B cell (primary cell): ENCODE measurements at regions not wholly inside any gene's neighbourhood (a gene's known extent, or its start where the extent isn't known, plus 50 kb on each side); places are given as distances from the start of the nearest gene placed in this dataset.

ENCODE experiments used
- ATAC-seq: fragments of 200-7000 bp; cut with Tn5 transposase; one replicate; pipeline ENCODE4 v1.10.0; 2021; ENCODE audit warnings: low read depth, mild to moderate bottlenecking, moderate number of reproducible peaks, moderate library complexity
- CTCF ChIA-PET: fragments of 350-600 bp; sonication (Branson Sonifier 250); formaldehyde crosslinking; loops from one replicate; lab custom pipeline; 2021; ENCODE audit warnings: antibody characterized with exemption, inconsistent platforms; lab: Charles Lee
- POLR2A ChIA-PET: fragments of 350-600 bp; sonication (Branson Sonifier 250); formaldehyde crosslinking; loops from one replicate; lab custom pipeline; 2021; ENCODE audit warnings: antibody characterized with exemption; lab: Charles Lee
- DNase-seq: peaks from one replicate; pipeline ENCODE4 v3.0.0; 2013
- H2AFZ ChIP-seq: 2 replicates; pipeline ENCODE4 v1.6.1; 2012; ENCODE audit warnings: mild to moderate bottlenecking, low read depth, low read length; ENCODE audit not compliant: insufficient read depth, poor library complexity, severe bottlenecking
- H3K27ac ChIP-seq, 2 donors: 1 replicate in 1 of 2; 2 replicates in 1 of 2; pipeline ENCODE4 v1.5.1; 2012 to 2013; ENCODE audit warnings: low read length in 2 of 2, mild to moderate bottlenecking in 2 of 2, moderate library complexity in 1 of 2
- H3K27me3 ChIP-seq, 4 experiments: fragments of 200-600 bp in 1 of 4; sonication (generic) in 1 of 4; replicated peaks in 1 of 4; 1 replicate in 2 of 4; 2 replicates in 2 of 4; pipeline versions ENCODE4 v1.6.1 to v1.7.0; 2013 to 2016; ENCODE audit warnings: low read length in 3 of 4, mild to moderate bottlenecking in 2 of 4, mixed read lengths in 1 of 4, moderate library complexity in 1 of 4; ENCODE audit not compliant: insufficient read depth in 4 of 4, control insufficient read depth in 3 of 4; ENCODE audit errors: control extremely low read depth in 1 of 4
- H3K36me3 ChIP-seq, 2 experiments: replicated peaks in 1 of 2; 1 replicate in 1 of 2; 2 replicates in 1 of 2; pipeline versions ENCODE4 v1.6.1 to v1.7.1; 2013; ENCODE audit warnings: low read length in 1 of 2; ENCODE audit not compliant: insufficient read depth in 2 of 2, control insufficient read depth in 1 of 2; ENCODE audit errors: control extremely low read depth in 1 of 2, extremely low read depth in 1 of 2
- H3K4me1 ChIP-seq, 2 donors: fragments of 200-600 bp in 1 of 2; sonication (generic) in 1 of 2; 1 replicate in 1 of 2; 2 replicates in 1 of 2; pipeline versions ENCODE4 v1.5.1 to v1.6.1; 2013 to 2017; ENCODE audit warnings: low read length in 2 of 2; ENCODE audit not compliant: control insufficient read depth in 2 of 2, insufficient read depth in 2 of 2
- H3K4me2 ChIP-seq: replicated peaks from 2 replicates; pipeline ENCODE3; 2012; ENCODE audit warnings: mild to moderate bottlenecking, low read depth, low read length; ENCODE audit not compliant: poor library complexity, severe bottlenecking
- H3K4me3 ChIP-seq, 5 experiments: fragments of 200-600 bp in 1 of 5; sonication (generic) in 1 of 5; 1 replicate in 3 of 5; 2 replicates in 2 of 5; pipeline versions ENCODE4 v1.5.1 to v1.7.0; 2011 to 2016; ENCODE audit warnings: low read length in 4 of 5, mild to moderate bottlenecking in 4 of 5, low read depth in 2 of 5, control low read depth in 1 of 5, moderate library complexity in 1 of 5; ENCODE audit not compliant: insufficient read depth in 1 of 5; ENCODE audit errors: control extremely low read depth in 1 of 5, extremely low read depth in 1 of 5
- H3K79me2 ChIP-seq: fragments of 200-600 bp; sonication (generic); one replicate; pipeline ENCODE4 v1.6.0; 2016; ENCODE audit warnings: low read length; ENCODE audit not compliant: control insufficient read depth, insufficient read depth
- H3K9ac ChIP-seq: fragments of 200-600 bp; sonication (generic); 2 replicates; pipeline ENCODE4 v1.6.1; 2017; ENCODE audit warnings: mild to moderate bottlenecking, low read length, moderate library complexity
- H3K9me3 ChIP-seq, 3 donors: one replicate each; pipeline versions ENCODE4 v1.6.1 to v1.7.1; 2013; ENCODE audit warnings: low read length in 2 of 3; ENCODE audit not compliant: control insufficient read depth in 2 of 3, insufficient read depth in 1 of 3; ENCODE audit errors: control extremely low read depth in 1 of 3
- H4K20me1 ChIP-seq: 2 replicates; pipeline ENCODE4 v1.6.0; 2012; ENCODE audit warnings: mild to moderate bottlenecking, low read length; ENCODE audit not compliant: insufficient read depth, control insufficient read depth, poor library complexity, severe bottlenecking
- H3K27ac Mint-ChIP-seq: one replicate; pipeline ENCODE4 v1.8.0; 2021; ENCODE audit warnings: mixed read lengths
- H3K27me3 Mint-ChIP-seq: one replicate; pipeline ENCODE4 v1.8.0; 2021; ENCODE audit warnings: mixed read lengths
- H3K4me1 Mint-ChIP-seq: one replicate; pipeline ENCODE4 v1.8.0; 2021; ENCODE audit warnings: mixed read lengths
- H3K4me3 Mint-ChIP-seq: one replicate; pipeline ENCODE4 v1.8.0; 2021; ENCODE audit warnings: mixed read lengths
- H3K9me3 Mint-ChIP-seq: one replicate; pipeline ENCODE4 v1.8.0; 2022; ENCODE audit warnings: mixed read lengths; ENCODE audit not compliant: insufficient read depth
- CTCF ChIP-seq: fragments of 200-600 bp; IDR thresholded peaks from one replicate; pipeline ENCODE4 v1.8.0; 2022; ENCODE audit warnings: antibody characterized with exemption, mild to moderate bottlenecking
- EZH2 ChIP-seq: IDR thresholded peaks from 2 replicates; pipeline ENCODE4 v1.6.1; 2012; ENCODE audit warnings: borderline replicate concordance, low read depth, mild to moderate bottlenecking, moderate library complexity, low read length; ENCODE audit not compliant: insufficient read depth, poor library complexity, severe bottlenecking
- WGBS: methylation state at CpG from one replicate; pipeline ENCODE4 v1.1.5; 2013; ENCODE audit warnings: missing lambda C conversion rate; ENCODE audit not compliant: insufficient coverage; 5-methylcytosine and 5-hydroxymethylcytosine counted together
- intact Hi-C: fragments of 100-400 bp; cut with micrococcal nuclease; formaldehyde crosslinking; loops from one replicate; pipeline ENCODE4 v1.10.0; 2022

- no peaks in the 10 kb centered on the region for H3K4me1 Mint-ChIP-seq
- ChIA-PET POLR2A (no interaction called here), CTCF (no interaction called here)
- Histone ChIP-seq H2AFZ (no peak overlapping the region), H3K4me2 (no peak overlapping the region), H3K27ac (no peak overlapping the region), H3K36me3 (no peaks in the 10 kb centered on the region), H3K9me3 (no peaks in the 10 kb centered on the region), H3K27me3 (peaks cover 0 to 2% (median 0%) of the 10 kb centered on the region in 4 experiments), H3K9ac (no peak overlapping the region), H3K79me2 (no peaks in the 10 kb centered on the region), H4K20me1 (no peaks in the 10 kb centered on the region), H3K4me1 (no peaks in the 10 kb centered on the region), H3K4me3 (no peak overlapping the region)
- H3K27ac Mint-ChIP-seq = no peak overlapping the region
- TF ChIP-seq CTCF = no peak
- TF ChIP-seq EZH2 = no peak
- no peaks in the 10 kb centered on the region for H3K27me3 Mint-ChIP-seq
- no peaks in the 10 kb centered on the region for H3K9me3 Mint-ChIP-seq
- DNase-seq = no peak
- intact Hi-C loops = no loop called here
- ATAC-seq = no peak
- no peak overlapping the region for H3K4me3 Mint-ChIP-seq
- WGBS = 85% methylated on average over 2 of the region's 5 CpGs
These were observed 184.5 kb downstream of the CLCN4 start for GRCh38 chrX:10341309-10341708.

GRCh38 chrX:10350221-10350620, 193.4 kb downstream of the CLCN4 start:
- Histone ChIP-seq H3K27ac (no peak overlapping the region), H3K27me3 (no peaks in the 10 kb centered on the region), H2AFZ (no peak overlapping the region), H3K9ac (no peak overlapping the region), H4K20me1 (no peaks in the 10 kb centered on the region), H3K9me3 (no peaks in the 10 kb centered on the region), H3K79me2 (no peaks in the 10 kb centered on the region), H3K4me3 (no peak overlapping the region), H3K36me3 (no peaks in the 10 kb centered on the region), H3K4me2 (no peak overlapping the region), H3K4me1 (no peaks in the 10 kb centered on the region)
- POLR2A ChIA-PET = no interaction called here
- TF ChIP-seq EZH2 (no peak), CTCF (no peak)
- no peak overlapping the region for H3K4me3 Mint-ChIP-seq
- no peak for DNase-seq
- H3K27me3 Mint-ChIP-seq = peaks cover 8% of the 10 kb centered on the region
- CTCF ChIA-PET = no interaction called here
- H3K9me3 Mint-ChIP-seq = no peaks in the 10 kb centered on the region
- no peak overlapping the region for H3K27ac Mint-ChIP-seq
- intact Hi-C loops = no loop called here
- H3K4me1 Mint-ChIP-seq = no peaks in the 10 kb centered on the region
- no peak for ATAC-seq
